ENCODE measurements at regions not wholly inside any gene's neighbourhood (a gene's known extent, or its start where the extent isn't known, plus 50 kb on each side); places are given as distances from the start of the nearest gene placed in this dataset.

DNA sequence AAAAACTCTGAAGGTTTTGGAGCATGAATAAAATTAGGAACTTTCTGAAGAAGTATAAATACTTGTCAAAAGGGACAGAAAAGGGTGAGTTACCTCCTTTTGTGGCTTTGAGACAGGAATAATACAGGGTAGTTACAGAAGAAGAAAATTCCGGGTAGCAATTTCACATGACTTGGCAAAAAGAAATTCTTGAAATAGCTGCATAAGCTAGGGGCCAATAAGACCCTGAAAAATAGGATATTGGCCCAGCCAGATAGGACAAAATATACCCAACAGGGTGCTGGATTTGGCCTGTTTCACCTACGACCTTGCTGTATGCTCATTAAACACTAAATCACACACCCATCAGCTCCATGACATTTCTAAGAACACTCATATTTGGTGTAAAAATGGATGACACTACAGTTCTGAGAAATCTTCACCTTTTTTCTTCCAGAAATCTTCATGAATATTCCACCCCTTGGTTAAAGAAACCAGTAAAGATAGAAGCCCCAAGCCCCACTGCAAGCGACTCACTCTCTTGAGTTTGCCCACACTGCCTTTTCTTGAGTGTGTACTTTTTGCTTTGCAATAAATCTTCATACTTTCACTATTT is 362.7 kb downstream of the SEMA3D start:
- TF ChIP-seq PPARA (CRISPR knock-in tag; IDR thresholded peaks at IDR 0.05; ENCODE audit: borderline replicate concordance) (no peak), ESRRG (CRISPR knock-in tag; IDR thresholded peaks at IDR 0.05) (no peak), ZC3H10 (CRISPR knock-in tag; IDR thresholded peaks at IDR 0.05) (no peak), ARNTL (CRISPR knock-in tag; IDR thresholded peaks at IDR 0.05; ENCODE audit: borderline replicate concordance, low read depth) (no peak), ZNF70 (CRISPR knock-in tag; IDR thresholded peaks at IDR 0.05) (no peak), ZFP30 (CRISPR knock-in tag; IDR thresholded peaks at IDR 0.05) (no peak)
- TF ChIP-seq, protein P1, sequence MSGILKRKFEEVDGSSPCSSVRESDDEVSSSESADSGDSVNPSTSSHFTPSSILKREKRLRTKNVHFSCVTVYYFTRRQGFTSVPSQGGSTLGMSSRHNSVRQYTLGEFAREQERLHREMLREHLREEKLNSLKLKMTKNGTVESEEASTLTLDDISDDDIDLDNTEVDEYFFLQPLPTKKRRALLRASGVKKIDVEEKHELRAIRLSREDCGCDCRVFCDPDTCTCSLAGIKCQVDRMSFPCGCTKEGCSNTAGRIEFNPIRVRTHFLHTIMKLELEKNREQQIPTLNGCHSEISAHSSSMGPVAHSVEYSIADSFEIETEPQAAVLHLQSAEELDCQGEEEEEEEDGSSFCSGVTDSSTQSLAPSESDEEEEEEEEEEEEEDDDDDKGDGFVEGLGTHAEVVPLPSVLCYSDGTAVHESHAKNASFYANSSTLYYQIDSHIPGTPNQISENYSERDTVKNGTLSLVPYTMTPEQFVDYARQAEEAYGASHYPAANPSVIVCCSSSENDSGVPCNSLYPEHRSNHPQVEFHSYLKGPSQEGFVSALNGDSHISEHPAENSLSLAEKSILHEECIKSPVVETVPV (CRISPR knock-in tag; IDR thresholded peaks at IDR 0.05) = no peak
- TF ChIP-seq, protein P2, sequence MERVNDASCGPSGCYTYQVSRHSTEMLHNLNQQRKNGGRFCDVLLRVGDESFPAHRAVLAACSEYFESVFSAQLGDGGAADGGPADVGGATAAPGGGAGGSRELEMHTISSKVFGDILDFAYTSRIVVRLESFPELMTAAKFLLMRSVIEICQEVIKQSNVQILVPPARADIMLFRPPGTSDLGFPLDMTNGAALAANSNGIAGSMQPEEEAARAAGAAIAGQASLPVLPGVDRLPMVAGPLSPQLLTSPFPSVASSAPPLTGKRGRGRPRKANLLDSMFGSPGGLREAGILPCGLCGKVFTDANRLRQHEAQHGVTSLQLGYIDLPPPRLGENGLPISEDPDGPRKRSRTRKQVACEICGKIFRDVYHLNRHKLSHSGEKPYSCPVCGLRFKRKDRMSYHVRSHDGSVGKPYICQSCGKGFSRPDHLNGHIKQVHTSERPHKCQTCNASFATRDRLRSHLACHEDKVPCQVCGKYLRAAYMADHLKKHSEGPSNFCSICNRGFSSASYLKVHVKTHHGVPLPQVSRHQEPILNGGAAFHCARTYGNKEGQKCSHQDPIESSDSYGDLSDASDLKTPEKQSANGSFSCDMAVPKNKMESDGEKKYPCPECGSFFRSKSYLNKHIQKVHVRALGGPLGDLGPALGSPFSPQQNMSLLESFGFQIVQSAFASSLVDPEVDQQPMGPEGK (CRISPR knock-in tag; IDR thresholded peaks at IDR 0.05; ENCODE audit: borderline replicate concordance) = no peak
- TF ChIP-seq, protein P3, sequence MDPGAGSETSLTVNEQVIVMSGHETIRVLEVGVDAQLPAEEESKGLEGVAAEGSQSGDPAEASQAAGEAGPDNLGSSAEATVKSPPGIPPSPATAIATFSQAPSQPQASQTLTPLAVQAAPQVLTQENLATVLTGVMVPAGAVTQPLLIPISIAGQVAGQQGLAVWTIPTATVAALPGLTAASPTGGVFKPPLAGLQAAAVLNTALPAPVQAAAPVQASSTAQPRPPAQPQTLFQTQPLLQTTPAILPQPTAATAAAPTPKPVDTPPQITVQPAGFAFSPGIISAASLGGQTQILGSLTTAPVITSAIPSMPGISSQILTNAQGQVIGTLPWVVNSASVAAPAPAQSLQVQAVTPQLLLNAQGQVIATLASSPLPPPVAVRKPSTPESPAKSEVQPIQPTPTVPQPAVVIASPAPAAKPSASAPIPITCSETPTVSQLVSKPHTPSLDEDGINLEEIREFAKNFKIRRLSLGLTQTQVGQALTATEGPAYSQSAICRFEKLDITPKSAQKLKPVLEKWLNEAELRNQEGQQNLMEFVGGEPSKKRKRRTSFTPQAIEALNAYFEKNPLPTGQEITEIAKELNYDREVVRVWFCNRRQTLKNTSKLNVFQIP (CRISPR knock-in tag; IDR thresholded peaks at IDR 0.05; ENCODE audit: borderline replicate concordance, low read depth) = no peak
